K562 (cell line): ENCODE measurements at regions not wholly inside any gene's neighbourhood (a gene's known extent, or its start where the extent isn't known, plus 50 kb on each side); places are given as distances from the start of the nearest gene placed in this dataset.

ENCODE experiments used
- ATAC-seq: fragments of 200-7000 bp; cut with Tn5 transposase; 3 replicates; pipeline ENCODE4 v1.9.1; 2020; ENCODE audit warnings: moderate library complexity
- BruUV-seq: library from RNA; stranded (reverse); fragments of 400-500 nt; replicated peaks from 2 replicates; lab custom pipeline; 2021; lab: Mats Ljungman, UMichigan
- CTCF ChIA-PET: fragments of 300-600 bp; formaldehyde crosslinking; extraction: SDS; loops from one replicate; lab custom pipeline; 2021; ENCODE audit warnings: low intra/inter-chr PET ratio; lab: Yijun Ruan, JAX
- POLR2A ChIA-PET: fragments of 300-600, 350-650 bp; sonication (Branson Sonifier 250); formaldehyde crosslinking; extraction: SDS; loops from one replicate; lab custom pipeline; 2021; ENCODE audit warnings: antibody characterized with exemption, inconsistent platforms; lab: Yijun Ruan, JAX
- DNase-seq, 4 experiments: peaks; one replicate each; pipeline versions ENCODE4 v3.0.0 to v3.0.0-alpha.2; 2011 to 2018; ENCODE audit warnings: low spot score in 3 of 4, mixed read lengths in 3 of 4; ENCODE audit errors: extremely low read depth in 1 of 4
- FAIRE-seq: peaks from 2 replicates; lab custom pipeline; 2011; peaks lifted over from hg19 to GRCh38; lab: Jason Lieb, UNC
- H2AFZ ChIP-seq: 2 replicates; pipeline ENCODE4 v1.6.0; 2011; ENCODE audit warnings: low read depth, low read length, control low read depth, inconsistent platforms
- H3K27ac ChIP-seq: fragments of 200-600 bp; 3 replicates; pipeline ENCODE4 v1.8.0; 2011; ENCODE audit warnings: low read depth, mild to moderate bottlenecking, control low read depth, inconsistent platforms, low read length, moderate library complexity, mixed read lengths; ENCODE audit errors: extremely low read depth
- H3K27me3 ChIP-seq, 2 experiments: fragments of 300-600 bp in 1 of 2; 2 replicates in 1 of 2; 3 replicates in 1 of 2; pipeline versions ENCODE4 v1.6.0 to v1.8.0; 2011; ENCODE audit warnings: inconsistent platforms in 2 of 2, low read length in 2 of 2, mild to moderate bottlenecking in 1 of 2, mixed read lengths in 1 of 2, moderate library complexity in 1 of 2; ENCODE audit not compliant: control insufficient read depth in 2 of 2, insufficient read depth in 2 of 2
- H3K36me3 ChIP-seq: fragments of 300-600 bp; 3 replicates; pipeline ENCODE4 v1.8.0; 2011; ENCODE audit warnings: mild to moderate bottlenecking, low read length, inconsistent platforms; ENCODE audit not compliant: control insufficient read depth, insufficient read depth
- H3K4me1 ChIP-seq, 2 experiments: fragments of 200-600 bp in 1 of 2; replicated peaks in 1 of 2; 2 replicates in 1 of 2; 3 replicates in 1 of 2; pipeline versions ENCODE4 v1.5.1 to v1.8.0; 2011; ENCODE audit warnings: inconsistent platforms in 2 of 2, low read length in 2 of 2, mild to moderate bottlenecking in 1 of 2, mixed read lengths in 1 of 2, moderate library complexity in 1 of 2; ENCODE audit not compliant: control insufficient read depth in 2 of 2, insufficient read depth in 2 of 2
- H3K4me2 ChIP-seq: 2 replicates; pipeline ENCODE4 v1.6.1; 2011; ENCODE audit warnings: low read length, control low read depth, inconsistent platforms, mixed read lengths; ENCODE audit not compliant: insufficient read depth
- H3K4me3 ChIP-seq: fragments of 200-600 bp; sonication (generic), shearing (Covaris generic); 2 replicates; pipeline ENCODE4 v1.5.1; 2016; ENCODE audit warnings: control low read depth, inconsistent platforms
- H3K79me2 ChIP-seq: fragments of 200-600 bp; 3 replicates; pipeline ENCODE4 v1.8.0; 2011; ENCODE audit warnings: low read length, inconsistent platforms; ENCODE audit not compliant: control insufficient read depth, insufficient read depth
- H3K9ac ChIP-seq, 2 experiments: 2 replicates each; pipeline versions ENCODE4 v1.6.0 to v1.6.1; 2011; ENCODE audit warnings: low read depth in 2 of 2, low read length in 2 of 2, control low read depth in 1 of 2, inconsistent platforms in 1 of 2, mild to moderate bottlenecking in 1 of 2, mixed read lengths in 1 of 2; ENCODE audit not compliant: insufficient read depth in 1 of 2
- H3K9me1 ChIP-seq: one replicate; pipeline ENCODE4 v1.6.0; 2011; ENCODE audit warnings: inconsistent platforms, mild to moderate bottlenecking, low read length, moderate library complexity; ENCODE audit not compliant: control insufficient read depth, insufficient read depth
- H3K9me3 ChIP-seq: replicated peaks from 2 replicates; pipeline ENCODE4 v1.5.1; 2011; ENCODE audit warnings: low read depth, low read length, inconsistent platforms; ENCODE audit not compliant: control insufficient read depth, insufficient read depth
- H4K20me1 ChIP-seq: replicated peaks from 2 replicates; pipeline ENCODE4 v1.6.1; 2011; ENCODE audit warnings: low read length, inconsistent platforms, mixed read lengths; ENCODE audit not compliant: control insufficient read depth, insufficient read depth
- HOMEZ ChIP-seq: fragments of 250-450 bp; sonication (Bioruptor Pico); IDR thresholded peaks from 2 replicates; pipeline ENCODE4 v1.4.0; 2020; ENCODE audit warnings: mild to moderate bottlenecking, moderate library complexity
- MBD2 ChIP-seq: sonication (generic); IDR thresholded peaks from 2 replicates; pipeline ENCODE4 v1.6.1; 2016; ENCODE audit warnings: low read depth, borderline replicate concordance
- PHB2 ChIP-seq: fragments of 450-650 bp; IDR thresholded peaks from 2 replicates; pipeline ENCODE4 v1.6.1; 2017; ENCODE audit warnings: low read depth
- ZNF12 ChIP-seq: sonication (generic); formaldehyde crosslinking; IDR thresholded peaks from 2 replicates; pipeline ENCODE4 v1.4.0; 2020; ENCODE audit warnings: mild to moderate bottlenecking, missing genetic modification reagents
- WGBS: fragments of 100-300 bp; shearing (Covaris generic); methylation state at CpG from one replicate; pipeline ENCODE4 v1.1.6; 2016; ENCODE audit warnings: low coverage, mixed read lengths; ENCODE audit not compliant: insufficient coverage; ENCODE audit errors: missing lambda C conversion rate; 5-methylcytosine and 5-hydroxymethylcytosine counted together
- in situ Hi-C: fragments of 300-500 bp; cut with MboI; formaldehyde crosslinking; loops from 4 replicates; pipeline ENCODE4 v1.15.0; 2018; ENCODE audit warnings: inconsistent platforms, mixed read lengths
- intact Hi-C: fragments of 100-400 bp; cut with micrococcal nuclease; formaldehyde crosslinking; loops from 2 replicates; pipeline ENCODE4 v1.14.2; 2022
- TF ChIP-seq, protein P1 (sequence below): fragments of 450-650 bp; formaldehyde crosslinking; IDR thresholded peaks from 2 replicates; pipeline ENCODE4 v1.4.0; 2020; ENCODE audit warnings: mild to moderate bottlenecking, moderate library complexity

DNA sequence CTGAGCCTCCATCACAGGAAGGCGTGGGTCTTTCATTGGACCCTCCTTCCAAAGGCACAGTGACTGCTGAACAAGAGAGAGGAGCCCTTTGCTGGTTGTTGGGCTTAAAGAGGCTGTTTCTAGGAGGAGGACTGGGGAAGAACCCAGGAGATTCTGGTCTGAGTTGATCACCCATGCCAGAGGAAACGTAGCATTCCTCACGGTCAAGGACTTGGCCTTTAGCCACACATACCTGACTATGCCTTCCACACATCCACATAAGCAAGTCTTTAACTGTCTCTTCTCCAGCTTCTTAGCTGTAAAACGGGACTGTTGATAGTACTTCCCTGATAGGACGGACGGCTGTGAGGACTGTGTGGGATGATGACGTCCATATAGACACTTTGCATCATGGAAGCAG lies 149.8 kb upstream of the IRX3 start (continued):
- TF ChIP-seq HOMEZ (CRISPR knock-in tag) = no peak
- no peak for TF ChIP-seq MBD2
- TF ChIP-seq PHB2 = no peak

- H3K79me2 ChIP-seq = no peaks in the 10 kb centered on the region
- BruUV-seq = no TSS peak
- no peak overlapping the region for H3K4me3 ChIP-seq
- 0% methylated on average over 1 of the region's 1 CpG for WGBS
- no peaks in the 10 kb centered on the region for H4K20me1 ChIP-seq
- H3K27me3 ChIP-seq = peaks cover 10 to 12% of the 10 kb centered on the region in 2 experiments; a peak in 3 of 5 replicates
- H3K4me2 ChIP-seq = no peak overlapping the region
- H3K9ac ChIP-seq = no peak overlapping the region
- ATAC-seq (no peak), DNase-seq (no peak), FAIRE-seq (no peak)
- H3K9me1 ChIP-seq = no peaks in the 10 kb centered on the region
- intact Hi-C loops (no loop called here), in situ Hi-C loops (no loop called here)
- H3K4me1 ChIP-seq = no peaks in the 10 kb centered on the region
- no peak overlapping the region for H3K27ac ChIP-seq
- no peaks in the 10 kb centered on the region for H3K9me3 ChIP-seq
- TF ChIP-seq ZNF12 = peak; percentile 77
- TF ChIP-seq, protein P1, sequence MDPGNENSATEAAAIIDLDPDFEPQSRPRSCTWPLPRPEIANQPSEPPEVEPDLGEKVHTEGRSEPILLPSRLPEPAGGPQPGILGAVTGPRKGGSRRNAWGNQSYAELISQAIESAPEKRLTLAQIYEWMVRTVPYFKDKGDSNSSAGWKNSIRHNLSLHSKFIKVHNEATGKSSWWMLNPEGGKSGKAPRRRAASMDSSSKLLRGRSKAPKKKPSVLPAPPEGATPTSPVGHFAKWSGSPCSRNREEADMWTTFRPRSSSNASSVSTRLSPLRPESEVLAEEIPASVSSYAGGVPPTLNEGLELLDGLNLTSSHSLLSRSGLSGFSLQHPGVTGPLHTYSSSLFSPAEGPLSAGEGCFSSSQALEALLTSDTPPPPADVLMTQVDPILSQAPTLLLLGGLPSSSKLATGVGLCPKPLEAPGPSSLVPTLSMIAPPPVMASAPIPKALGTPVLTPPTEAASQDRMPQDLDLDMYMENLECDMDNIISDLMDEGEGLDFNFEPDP = no peak
- H3K36me3 ChIP-seq = no peaks in the 10 kb centered on the region
- no peak overlapping the region for H2AFZ ChIP-seq
- ChIA-PET POLR2A (interaction anchor here (0.6 kb wide), 1 partner anchor 1230 kb away, joined by 3 read pairs; no protein-coding TSS in a partner anchor), CTCF (no interaction called here)
Observed at GRCh38 chr16:54434859-54435258, 148.3 kb upstream of the IRX3 start.
